ENCODE measurements at regions not wholly inside any gene's neighbourhood (a gene's known extent, or its start where the extent isn't known, plus 50 kb on each side); places are given as distances from the start of the nearest gene placed in this dataset.

- TF ChIP-seq CTCF (conservative IDR thresholded peaks at IDR 0.05) = no peak
- TF ChIP-seq EZH2 (IDR thresholded peaks at IDR 0.05; ENCODE audit: low read depth) = no peak
Observed at GRCh38 chr6:18742406-18742805, 355.3 kb downstream of the RNF144B start.

Measured in PC-9 (cell line).